Neural cell (in vitro differentiated cells): ENCODE measurements at regions not wholly inside any gene's neighbourhood (a gene's known extent, or its start where the extent isn't known, plus 50 kb on each side); places are given as distances from the start of the nearest gene placed in this dataset.

ENCODE experiments used
- H2AFZ ChIP-seq: fragments of 200-600, 300-800 bp; sonication (generic), shearing (Covaris generic); 2 replicates; pipeline ENCODE4 v1.6.0; 2014; ENCODE audit warnings: low read depth, mild to moderate bottlenecking, antibody characterized with exemption, low read length, moderate library complexity
- H3F3A ChIP-seq: fragments of 200-600 bp; shearing (Covaris generic); 2 replicates; pipeline ENCODE4 v1.6.1; 2016; ENCODE audit warnings: mild to moderate bottlenecking, moderate library complexity, mixed read lengths, antibody characterized with exemption, low read length; ENCODE audit not compliant: insufficient read depth, poor library complexity, severe bottlenecking
- H3K27ac ChIP-seq: fragments of 200-600, 300-800 bp; sonication (generic), shearing (Covaris generic); 2 replicates; pipeline ENCODE4 v1.5.1; 2014; ENCODE audit warnings: mild to moderate bottlenecking, low read length, moderate library complexity
- H3K27me3 ChIP-seq: fragments of 300-800, 200-600 bp; sonication (generic), shearing (Covaris generic); 2 replicates; pipeline ENCODE4 v1.6.0; 2014; ENCODE audit warnings: mild to moderate bottlenecking, low read depth, low read length, moderate library complexity; ENCODE audit not compliant: insufficient read depth
- H3K36me3 ChIP-seq: fragments of 300-800, 200-600 bp; sonication (generic), shearing (Covaris generic); 2 replicates; pipeline ENCODE4 v1.5.1; 2014; ENCODE audit warnings: mild to moderate bottlenecking, antibody characterized with exemption, low read length, moderate library complexity; ENCODE audit not compliant: insufficient read depth
- H3K4me2 ChIP-seq: fragments of 300-800, 200-600 bp; sonication (generic), shearing (Covaris generic); 2 replicates; pipeline ENCODE4 v1.6.0; 2014; ENCODE audit warnings: mild to moderate bottlenecking, low read length
- H3K4me3 ChIP-seq: fragments of 300-800, 200-600 bp; sonication (generic), shearing (Covaris generic); 2 replicates; pipeline ENCODE4 v1.5.1; 2014; ENCODE audit warnings: mild to moderate bottlenecking, low read length, moderate library complexity
- H3K79me2 ChIP-seq: fragments of 200-600 bp; shearing (Covaris generic); replicated peaks from 2 replicates; pipeline ENCODE4 v1.6.0; 2014; ENCODE audit warnings: mild to moderate bottlenecking, low read length, moderate library complexity; ENCODE audit not compliant: insufficient read depth
- H3K9ac ChIP-seq: fragments of 300-800, 200-600 bp; sonication (generic), shearing (Covaris generic); 2 replicates; pipeline ENCODE4 v1.6.1; 2016; ENCODE audit warnings: mild to moderate bottlenecking, low read length, mixed read lengths
- H3K9me2 ChIP-seq: fragments of 200-600 bp; shearing (Covaris generic); 2 replicates; pipeline ENCODE4 v1.6.1; 2016; ENCODE audit warnings: mild to moderate bottlenecking, low read length, mixed read lengths; ENCODE audit not compliant: insufficient read depth
- H3K9me3 ChIP-seq: fragments of 200-600, 300-800 bp; sonication (generic), shearing (Covaris generic); 2 replicates; pipeline ENCODE4 v1.6.1; 2016; ENCODE audit warnings: mild to moderate bottlenecking, mixed run types, low read length, moderate library complexity, mixed read lengths
- H4K20me1 ChIP-seq: fragments of 200-600 bp; shearing (Covaris generic); 2 replicates; pipeline ENCODE4 v1.6.1; 2016; ENCODE audit warnings: mild to moderate bottlenecking, mixed run types; ENCODE audit not compliant: insufficient read depth
- EP300 ChIP-seq: fragments of 450-650 bp; conservative IDR thresholded peaks from 2 replicates; pipeline ENCODE4 v1.6.1; 2014; ENCODE audit warnings: antibody characterized with exemption, mild to moderate bottlenecking, moderate library complexity; ENCODE audit not compliant: poor library complexity, severe bottlenecking
- EZH2 ChIP-seq: fragments of 200-600, 300-800 bp; shearing (Covaris generic), sonication (generic); IDR thresholded peaks from 2 replicates; pipeline ENCODE4 v1.6.1; 2014; ENCODE audit warnings: antibody characterized with exemption, low read length, borderline replicate concordance, mild to moderate bottlenecking; ENCODE audit not compliant: insufficient read depth, poor library complexity, severe bottlenecking
- MXI1 ChIP-seq: fragments of 450-650 bp; conservative IDR thresholded peaks from 2 replicates; pipeline ENCODE4 v1.6.1; 2014; ENCODE audit warnings: antibody characterized with exemption, mild to moderate bottlenecking; ENCODE audit not compliant: poor library complexity, severe bottlenecking
- POLR2AphosphoS5 ChIP-seq: IDR thresholded peaks from 2 replicates; pipeline ENCODE4 v1.6.1; 2012
- RAD21 ChIP-seq: fragments of 450-650 bp; conservative IDR thresholded peaks from 2 replicates; pipeline ENCODE4 v1.6.1; 2014; ENCODE audit warnings: antibody characterized with exemption, mild to moderate bottlenecking, moderate library complexity
- SMC3 ChIP-seq: fragments of 450-650 bp; conservative IDR thresholded peaks from 2 replicates; pipeline ENCODE4 v1.6.1; 2014; ENCODE audit warnings: antibody characterized with exemption, mild to moderate bottlenecking, moderate library complexity; ENCODE audit not compliant: poor library complexity
- TAF1 ChIP-seq: IDR thresholded peaks from 2 replicates; pipeline ENCODE4 v1.6.1; 2012; ENCODE audit warnings: low read depth
- TF ChIP-seq, protein P1 (sequence below): IDR thresholded peaks from 2 replicates; pipeline ENCODE4 v1.6.1; 2012; ENCODE audit warnings: borderline replicate concordance
- TF ChIP-seq, protein P2 (sequence below): fragments of 450-650 bp; IDR thresholded peaks from 2 replicates; pipeline ENCODE4 v1.5.1; 2014; ENCODE audit warnings: antibody characterized with exemption, mild to moderate bottlenecking, moderate library complexity; ENCODE audit not compliant: poor library complexity, severe bottlenecking

DNA sequence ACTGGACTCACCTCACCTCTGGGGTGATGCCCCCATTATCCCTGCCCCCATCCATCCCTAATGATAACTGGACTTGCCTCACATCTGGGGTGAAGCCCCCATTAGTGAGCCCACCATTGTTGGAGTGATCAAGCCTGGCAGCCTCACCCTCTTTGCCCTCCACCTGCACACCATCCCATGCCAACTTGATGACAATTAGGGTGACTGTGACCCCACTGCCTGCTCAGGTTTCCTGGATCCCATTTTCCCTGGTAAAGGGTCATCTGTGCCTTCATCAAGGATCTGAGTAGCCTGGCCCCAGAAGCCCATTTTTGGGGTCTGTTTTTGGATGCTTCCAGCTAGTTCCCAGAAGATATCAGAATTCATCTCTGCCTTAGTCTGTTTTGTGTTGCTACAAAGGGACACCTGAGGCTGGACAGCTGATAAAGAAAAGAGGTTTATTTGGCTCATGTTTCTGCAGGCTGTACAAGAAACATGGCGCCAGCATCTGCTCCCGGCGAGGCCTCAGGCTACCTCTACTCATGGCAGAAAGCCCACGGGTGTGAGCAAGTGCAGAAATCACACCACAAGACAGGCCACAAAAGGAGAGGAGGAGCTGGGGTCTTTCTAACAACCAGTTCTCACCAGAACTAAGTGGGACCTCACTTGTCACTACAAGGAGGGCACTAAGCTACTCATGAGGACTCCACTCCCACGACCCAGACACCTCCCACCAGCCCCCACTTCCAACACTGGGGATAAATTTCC, 196.4 kb upstream of the TWIST2 start:
- TF ChIP-seq, protein P1, sequence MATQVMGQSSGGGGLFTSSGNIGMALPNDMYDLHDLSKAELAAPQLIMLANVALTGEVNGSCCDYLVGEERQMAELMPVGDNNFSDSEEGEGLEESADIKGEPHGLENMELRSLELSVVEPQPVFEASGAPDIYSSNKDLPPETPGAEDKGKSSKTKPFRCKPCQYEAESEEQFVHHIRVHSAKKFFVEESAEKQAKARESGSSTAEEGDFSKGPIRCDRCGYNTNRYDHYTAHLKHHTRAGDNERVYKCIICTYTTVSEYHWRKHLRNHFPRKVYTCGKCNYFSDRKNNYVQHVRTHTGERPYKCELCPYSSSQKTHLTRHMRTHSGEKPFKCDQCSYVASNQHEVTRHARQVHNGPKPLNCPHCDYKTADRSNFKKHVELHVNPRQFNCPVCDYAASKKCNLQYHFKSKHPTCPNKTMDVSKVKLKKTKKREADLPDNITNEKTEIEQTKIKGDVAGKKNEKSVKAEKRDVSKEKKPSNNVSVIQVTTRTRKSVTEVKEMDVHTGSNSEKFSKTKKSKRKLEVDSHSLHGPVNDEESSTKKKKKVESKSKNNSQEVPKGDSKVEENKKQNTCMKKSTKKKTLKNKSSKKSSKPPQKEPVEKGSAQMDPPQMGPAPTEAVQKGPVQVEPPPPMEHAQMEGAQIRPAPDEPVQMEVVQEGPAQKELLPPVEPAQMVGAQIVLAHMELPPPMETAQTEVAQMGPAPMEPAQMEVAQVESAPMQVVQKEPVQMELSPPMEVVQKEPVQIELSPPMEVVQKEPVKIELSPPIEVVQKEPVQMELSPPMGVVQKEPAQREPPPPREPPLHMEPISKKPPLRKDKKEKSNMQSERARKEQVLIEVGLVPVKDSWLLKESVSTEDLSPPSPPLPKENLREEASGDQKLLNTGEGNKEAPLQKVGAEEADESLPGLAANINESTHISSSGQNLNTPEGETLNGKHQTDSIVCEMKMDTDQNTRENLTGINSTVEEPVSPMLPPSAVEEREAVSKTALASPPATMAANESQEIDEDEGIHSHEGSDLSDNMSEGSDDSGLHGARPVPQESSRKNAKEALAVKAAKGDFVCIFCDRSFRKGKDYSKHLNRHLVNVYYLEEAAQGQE: no peak
- TF ChIP-seq MXI1: no peak
- Histone ChIP-seq H4K20me1 (no peaks in the 10 kb centered on the region), H3F3A (no peaks in the 10 kb centered on the region), H3K27me3 (no peaks in the 10 kb centered on the region), H3K4me3 (no peak overlapping the region), H3K9me2 (no peaks in the 10 kb centered on the region), H2AFZ (no peak overlapping the region), H3K79me2 (no peaks in the 10 kb centered on the region), H3K36me3 (no peaks in the 10 kb centered on the region), H3K4me2 (no peak overlapping the region), H3K9ac (no peak overlapping the region), H3K27ac (no peak overlapping the region), H3K9me3 (no peaks in the 10 kb centered on the region)

DNA sequence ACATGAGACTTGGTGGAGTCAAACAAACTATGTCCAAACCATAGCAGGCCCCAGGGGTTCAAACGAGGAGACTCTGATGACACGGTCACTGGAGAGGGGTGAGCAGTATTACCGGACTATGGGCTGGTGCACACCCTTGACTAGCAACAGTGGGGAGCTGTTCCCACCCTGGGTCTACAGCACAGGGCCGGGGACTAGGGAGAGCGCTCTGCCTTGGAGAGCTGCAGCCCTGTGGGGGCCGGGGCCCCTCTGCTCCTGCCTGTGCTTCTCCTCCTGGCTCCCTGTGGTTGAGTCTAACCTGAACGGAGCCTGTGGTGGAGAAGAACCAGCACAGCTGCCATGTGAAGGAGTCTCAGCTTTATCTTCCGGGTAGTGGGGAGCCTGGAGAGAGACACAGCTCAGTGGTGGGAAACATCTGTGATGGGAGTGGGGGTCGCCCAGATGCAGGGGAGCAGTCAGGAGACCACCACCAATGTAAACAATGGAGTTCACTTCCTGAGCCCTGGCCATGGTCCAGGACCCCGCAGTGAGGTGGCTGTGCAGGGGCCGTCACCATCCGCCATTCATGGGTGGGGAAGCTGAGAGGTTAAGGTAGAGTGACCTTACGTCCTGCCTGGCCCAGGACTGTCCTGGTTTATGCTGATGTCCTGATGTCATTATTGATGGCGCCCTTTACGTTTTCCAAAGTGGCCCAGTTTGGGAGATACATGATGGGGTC, 195.7 kb upstream of the TWIST2 start:
- Histone ChIP-seq H3K9ac (no peak overlapping the region), H2AFZ (no peak overlapping the region), H3K4me3 (no peak overlapping the region), H4K20me1 (no peaks in the 10 kb centered on the region), H3K79me2 (no peaks in the 10 kb centered on the region), H3K27me3 (no peaks in the 10 kb centered on the region), H3K4me2 (no peak overlapping the region), H3K27ac (no peak overlapping the region), H3K9me2 (no peaks in the 10 kb centered on the region), H3F3A (no peaks in the 10 kb centered on the region), H3K36me3 (no peaks in the 10 kb centered on the region), H3K9me3 (no peaks in the 10 kb centered on the region)
- TF ChIP-seq, protein P1: no peak
- TF ChIP-seq SMC3 (no peak), POLR2AphosphoS5 (no peak), EP300 (no peak), RAD21 (no peak), MXI1 (no peak), TAF1 (no peak), EZH2 (no peak)
- TF ChIP-seq, protein P2, sequence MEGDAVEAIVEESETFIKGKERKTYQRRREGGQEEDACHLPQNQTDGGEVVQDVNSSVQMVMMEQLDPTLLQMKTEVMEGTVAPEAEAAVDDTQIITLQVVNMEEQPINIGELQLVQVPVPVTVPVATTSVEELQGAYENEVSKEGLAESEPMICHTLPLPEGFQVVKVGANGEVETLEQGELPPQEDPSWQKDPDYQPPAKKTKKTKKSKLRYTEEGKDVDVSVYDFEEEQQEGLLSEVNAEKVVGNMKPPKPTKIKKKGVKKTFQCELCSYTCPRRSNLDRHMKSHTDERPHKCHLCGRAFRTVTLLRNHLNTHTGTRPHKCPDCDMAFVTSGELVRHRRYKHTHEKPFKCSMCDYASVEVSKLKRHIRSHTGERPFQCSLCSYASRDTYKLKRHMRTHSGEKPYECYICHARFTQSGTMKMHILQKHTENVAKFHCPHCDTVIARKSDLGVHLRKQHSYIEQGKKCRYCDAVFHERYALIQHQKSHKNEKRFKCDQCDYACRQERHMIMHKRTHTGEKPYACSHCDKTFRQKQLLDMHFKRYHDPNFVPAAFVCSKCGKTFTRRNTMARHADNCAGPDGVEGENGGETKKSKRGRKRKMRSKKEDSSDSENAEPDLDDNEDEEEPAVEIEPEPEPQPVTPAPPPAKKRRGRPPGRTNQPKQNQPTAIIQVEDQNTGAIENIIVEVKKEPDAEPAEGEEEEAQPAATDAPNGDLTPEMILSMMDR: no peak
